HG03103 (cell line): ENCODE measurements at regions not wholly inside any gene's neighbourhood (a gene's known extent, or its start where the extent isn't known, plus 50 kb on each side); places are given as distances from the start of the nearest gene placed in this dataset.
"Not testable (repeated sequence)": the region's sequence is repeated elsewhere in the genome, so short reads cannot be mapped to it uniquely, and the experiment has no call there.

Experiments used
- ATAC-seq: cut with Tn5 transposase; IDR thresholded peaks from one replicate; pipeline ENCODE4 v1.9.1; 2021; ENCODE audit warnings: low read depth; ENCODE audit not compliant: unreplicated experiment

DNA sequence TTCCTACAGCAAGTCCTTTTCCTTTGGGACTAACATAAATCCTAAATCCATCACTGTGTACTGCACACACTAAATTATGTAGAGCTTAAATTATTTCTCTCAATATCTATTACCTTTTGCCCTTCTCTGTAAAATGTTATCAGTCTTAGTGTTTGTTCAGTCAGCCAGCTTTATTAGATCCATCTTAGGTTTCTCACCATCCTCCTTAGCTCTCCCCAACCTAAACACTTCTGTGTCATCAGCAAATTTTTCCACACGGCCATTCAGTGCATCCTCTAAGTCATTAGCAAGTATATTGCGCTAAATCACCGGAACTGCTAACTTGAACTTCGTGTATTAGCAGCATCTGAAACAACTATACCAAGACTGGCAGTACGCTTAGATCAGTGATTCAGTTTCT lies 142.1 kb upstream of the ZNF438 start:
- no peak for ATAC-seq

DNA sequence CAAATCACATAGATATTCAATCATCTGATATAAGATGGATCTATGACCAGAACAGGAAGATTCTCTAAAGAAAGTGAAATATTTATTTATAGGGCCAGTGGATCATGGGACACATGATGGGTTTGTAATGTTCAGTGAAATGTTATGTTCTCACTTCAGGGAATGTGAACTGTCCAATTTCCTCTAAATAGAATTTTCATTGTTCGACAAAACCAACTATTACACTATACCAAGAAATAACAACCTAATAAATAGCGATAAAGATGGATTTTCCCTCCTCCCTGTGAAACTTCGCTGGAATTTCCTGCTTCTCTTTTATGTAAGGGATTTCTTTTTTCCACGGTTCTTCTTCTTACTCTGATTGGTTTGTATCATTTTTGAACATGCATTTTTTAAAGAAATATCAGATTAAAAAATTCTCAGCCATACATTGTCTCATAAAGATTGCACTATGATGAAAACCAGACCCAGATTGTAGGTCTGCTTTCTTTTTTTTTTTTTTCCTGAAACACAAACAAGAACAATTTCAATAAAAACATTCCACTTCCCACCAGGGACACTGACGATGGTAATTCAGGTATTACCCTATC lies 139.8 kb upstream of the ZEB1 start:
- no peak for ATAC-seq

DNA sequence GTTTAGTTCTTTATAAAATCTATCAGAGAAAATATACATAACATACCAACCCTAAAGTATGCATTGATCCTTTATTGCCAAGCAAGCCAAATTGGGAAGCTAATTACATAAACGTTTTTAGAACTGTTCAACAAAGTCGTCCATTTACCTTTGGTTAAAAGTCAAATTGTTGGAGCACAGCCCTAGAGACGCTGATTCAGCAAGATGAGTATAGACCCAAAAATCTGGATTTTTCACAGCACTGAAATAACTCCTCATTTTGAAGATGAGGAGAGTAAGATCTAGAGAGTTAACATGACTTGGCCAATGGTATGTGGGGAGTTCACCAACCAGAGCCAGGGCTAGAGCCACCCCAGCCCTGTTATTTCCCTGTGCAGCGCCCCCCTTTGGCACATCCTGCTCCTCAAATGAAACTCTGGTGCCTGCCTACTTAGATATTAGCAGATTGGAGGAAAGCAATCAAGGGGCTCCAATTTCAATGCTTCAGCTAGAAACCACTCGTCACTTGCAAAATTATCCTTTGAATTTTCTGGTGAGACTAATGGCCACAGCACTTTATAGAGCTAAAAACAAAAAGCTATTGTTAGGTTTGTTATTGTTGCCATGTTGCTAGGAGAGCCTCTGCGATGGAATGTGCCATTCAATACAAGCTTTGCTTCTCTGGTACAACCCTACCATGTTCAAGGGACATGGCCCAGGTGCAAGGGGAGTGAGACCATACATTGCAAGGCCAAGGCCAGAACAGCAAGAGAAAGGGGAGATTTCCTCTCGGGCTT lies 132.6 kb upstream of the ZEB1 start:
- no peak for ATAC-seq

DNA sequence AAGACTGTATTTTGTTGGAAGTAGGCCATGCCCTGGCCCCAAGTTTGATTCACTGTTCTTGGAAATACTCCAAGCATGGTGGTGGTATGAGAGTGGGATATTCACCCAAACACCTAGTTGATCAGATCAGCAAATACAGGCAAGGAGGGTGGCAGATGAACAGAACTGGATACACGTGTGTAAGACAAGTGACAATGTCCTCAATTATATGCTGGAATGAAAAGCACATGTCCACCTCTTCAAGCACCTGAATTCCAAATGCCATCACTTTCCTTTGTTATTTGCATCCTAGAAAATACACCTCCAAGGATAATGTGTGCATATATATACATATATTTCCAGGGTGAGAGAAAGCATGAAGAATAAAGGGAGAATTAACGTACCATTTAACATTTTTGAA lies 131.8 kb upstream of the ZEB1 start:
- no peak for ATAC-seq

DNA sequence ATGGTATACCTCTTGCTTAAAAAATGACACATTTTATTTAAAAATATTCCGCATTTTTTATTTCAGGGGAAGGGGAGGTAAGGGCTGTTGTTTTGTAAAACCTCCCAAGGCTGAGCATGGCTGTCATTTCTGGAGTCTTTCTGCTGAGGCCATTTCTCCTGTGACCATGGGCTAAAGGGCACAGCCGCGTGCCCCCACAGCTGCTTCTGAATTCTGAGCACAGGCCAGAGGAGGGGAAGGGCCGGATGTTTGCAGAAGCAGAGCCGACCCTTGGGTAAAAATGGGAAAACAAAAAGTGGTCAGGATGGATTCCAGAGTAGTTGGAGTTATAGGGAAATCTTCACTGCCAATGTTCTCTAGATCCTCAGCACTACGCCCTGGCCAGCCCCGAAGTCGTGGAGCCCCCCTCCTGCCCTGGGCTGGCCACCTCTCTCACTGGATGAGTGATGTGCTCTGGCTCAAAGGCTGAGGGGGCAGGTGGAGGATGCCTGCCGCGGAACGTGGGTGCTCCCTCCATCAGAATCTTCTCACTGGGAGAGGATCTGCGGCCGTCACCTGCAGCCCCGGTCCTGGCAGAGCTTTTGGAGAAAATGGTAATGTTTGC lies 131.3 kb upstream of the ZEB1 start:
- no peak for ATAC-seq

DNA sequence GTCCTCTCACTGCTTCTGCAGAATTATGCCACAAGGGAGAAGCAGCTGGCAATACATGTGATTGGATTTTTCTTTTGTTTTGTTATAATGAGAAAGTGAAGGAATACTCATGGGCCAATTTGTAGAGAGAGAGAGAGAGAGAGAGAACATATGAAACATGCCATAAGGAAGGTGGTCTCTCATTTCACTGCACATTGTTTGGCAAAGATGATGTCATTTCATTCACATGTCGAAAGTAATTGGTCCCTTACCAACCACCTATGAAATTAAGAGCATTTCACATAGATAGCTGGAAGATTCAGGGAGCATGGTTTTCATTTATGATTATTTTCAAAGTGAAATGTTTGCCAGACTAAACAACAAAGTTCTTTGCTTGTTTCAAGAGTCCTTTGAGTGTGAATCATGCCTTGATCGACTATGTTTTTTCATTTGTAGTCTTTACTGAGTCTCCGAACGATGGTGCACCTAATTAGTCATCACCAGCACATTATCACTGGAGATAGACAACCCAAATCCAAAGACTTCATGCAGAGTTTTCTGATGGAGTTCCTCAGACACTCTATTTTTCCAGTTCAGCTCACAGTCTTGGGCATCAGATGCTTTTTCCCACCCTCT lies 130.1 kb upstream of the ZEB1 start:
- ATAC-seq: no peak

DNA sequence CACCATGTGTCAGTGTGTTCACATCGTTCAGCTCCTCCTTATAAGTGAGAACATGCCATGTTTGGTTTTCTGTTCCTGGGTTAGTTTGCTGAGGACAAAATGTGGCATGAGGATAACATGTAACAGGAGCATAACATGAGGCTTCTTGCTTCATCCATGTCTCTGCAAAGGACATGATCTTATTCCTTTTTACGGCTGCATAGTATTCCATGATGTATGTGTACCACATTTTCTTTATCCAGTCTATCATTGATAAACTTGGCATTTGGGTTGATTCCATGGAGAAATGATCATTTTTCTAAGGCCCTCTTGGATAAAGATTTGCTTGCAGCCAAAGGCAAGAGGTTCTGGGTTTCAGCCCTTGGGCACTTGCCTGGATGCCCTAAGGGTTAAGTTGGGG lies 128.5 kb upstream of the ZEB1 start:
- no peak for ATAC-seq

DNA sequence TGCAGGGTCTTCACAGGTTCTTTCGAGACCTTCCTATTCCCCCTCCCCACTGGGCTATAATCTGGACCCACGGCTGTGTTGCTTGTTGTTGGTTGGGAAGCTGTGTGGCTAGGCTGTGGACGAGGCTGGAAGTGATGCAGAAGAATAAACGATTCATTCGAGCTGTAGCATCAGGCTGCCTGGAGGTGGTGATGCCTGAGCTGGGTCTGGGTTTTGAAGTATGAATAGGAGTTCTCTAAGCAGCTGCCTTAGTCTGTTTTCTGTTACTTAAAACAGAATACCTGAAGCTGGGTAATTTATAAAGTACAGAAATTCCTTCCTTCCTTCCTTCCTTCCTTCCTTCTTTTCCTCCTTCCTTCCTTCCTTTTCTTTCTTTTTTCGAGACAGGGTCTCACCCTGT lies 126.5 kb upstream of the ZEB1 start:
- no peak for ATAC-seq

DNA sequence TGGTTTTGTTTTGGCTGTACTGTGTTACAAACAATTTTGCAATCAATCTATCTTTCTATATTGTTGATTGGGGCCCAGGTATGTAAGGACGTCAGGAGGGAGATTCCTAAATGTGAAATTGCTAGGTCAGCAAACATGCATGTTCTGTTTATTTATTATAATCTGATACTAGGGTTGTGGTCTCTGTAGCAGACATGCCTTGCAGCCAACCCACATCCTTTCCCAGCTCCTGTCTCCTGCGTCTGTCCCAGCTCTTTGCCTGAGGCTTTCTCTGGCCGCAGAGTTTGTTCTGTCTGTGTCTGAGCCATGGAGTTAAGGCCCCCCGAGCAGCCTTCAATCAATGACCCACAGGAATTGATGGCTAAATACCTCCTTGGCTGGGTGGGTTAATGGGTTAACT lies 124.0 kb upstream of the ZEB1 start:
- no peak for ATAC-seq

DNA sequence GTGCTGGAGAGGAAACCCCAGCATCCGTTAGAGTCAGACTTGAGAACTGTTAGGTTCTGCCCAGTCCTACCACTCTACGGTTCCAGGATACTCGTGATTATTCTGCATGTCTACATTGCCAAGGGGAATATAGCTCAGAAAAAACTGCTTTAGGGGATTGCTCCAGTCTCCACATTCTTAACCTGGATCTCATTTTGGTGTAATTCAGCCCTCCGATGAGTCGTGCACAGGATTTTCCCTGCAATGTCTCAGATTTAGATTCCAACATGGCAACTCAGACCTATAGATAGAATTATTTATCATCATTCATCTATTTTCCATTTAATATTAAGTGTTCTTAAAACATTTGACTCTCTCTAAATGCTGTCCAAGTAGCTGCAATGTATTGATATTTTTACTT lies 121.1 kb upstream of the ZEB1 start:
- no peak for ATAC-seq

DNA sequence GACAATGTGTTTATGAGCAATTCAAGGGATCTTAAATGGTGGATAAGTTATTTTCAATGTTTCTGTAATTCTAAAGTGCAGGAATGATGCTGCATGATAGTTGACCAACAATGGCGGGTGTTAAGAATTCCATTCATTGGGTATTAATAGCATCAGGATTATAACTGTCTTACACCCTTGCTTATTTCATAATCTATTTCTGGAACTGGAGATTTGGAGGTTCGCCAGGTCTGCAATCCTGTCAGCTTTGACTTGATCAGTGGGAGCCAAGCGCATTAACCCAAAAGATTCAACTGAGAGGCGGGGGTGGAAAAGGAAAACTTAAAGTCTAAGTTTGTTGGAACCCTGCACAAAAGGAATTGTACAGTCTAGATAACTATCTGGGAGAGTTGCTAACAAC lies 114.9 kb upstream of the ZEB1 start:
- no peak for ATAC-seq

DNA sequence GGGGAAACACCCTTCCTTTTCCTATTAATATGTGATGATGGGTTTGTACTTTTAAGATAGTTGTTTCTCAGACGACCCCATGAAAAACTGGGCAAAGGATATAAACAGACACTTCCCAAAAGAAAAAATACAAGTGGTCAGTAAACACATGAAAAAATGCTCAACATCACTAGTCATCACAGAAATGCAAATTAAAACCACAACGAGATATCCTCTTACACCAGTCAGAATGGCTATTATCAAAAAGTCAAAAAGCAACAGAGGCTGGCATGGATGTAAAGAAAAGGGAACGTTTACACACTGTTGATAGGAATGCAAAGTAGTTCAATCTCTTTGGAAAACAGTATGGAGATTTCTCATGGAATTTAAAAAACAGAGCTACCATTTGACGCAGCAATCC lies 111.4 kb upstream of the ZEB1 start:
- no peak for ATAC-seq

DNA sequence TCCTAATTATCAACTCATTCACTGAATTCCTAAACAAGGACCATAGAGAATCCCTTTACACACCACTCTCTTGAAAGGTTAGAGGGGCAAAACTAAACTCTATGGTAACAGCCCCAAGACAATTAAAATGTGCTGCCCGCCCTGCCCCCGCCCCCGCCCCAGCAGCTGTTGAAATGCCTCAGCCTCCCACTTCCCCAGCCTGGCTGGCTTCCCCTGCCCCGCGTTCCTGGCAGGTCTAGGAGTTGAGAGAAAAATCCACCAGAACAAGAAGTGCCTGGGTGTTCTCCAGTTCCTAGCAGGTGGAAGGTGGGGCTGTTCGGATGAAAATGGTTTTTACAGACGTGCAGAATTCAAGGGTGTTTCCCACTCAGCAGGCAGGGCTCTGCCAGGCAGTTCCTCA lies 109.5 kb upstream of the ZEB1 start:
- no peak for ATAC-seq

DNA sequence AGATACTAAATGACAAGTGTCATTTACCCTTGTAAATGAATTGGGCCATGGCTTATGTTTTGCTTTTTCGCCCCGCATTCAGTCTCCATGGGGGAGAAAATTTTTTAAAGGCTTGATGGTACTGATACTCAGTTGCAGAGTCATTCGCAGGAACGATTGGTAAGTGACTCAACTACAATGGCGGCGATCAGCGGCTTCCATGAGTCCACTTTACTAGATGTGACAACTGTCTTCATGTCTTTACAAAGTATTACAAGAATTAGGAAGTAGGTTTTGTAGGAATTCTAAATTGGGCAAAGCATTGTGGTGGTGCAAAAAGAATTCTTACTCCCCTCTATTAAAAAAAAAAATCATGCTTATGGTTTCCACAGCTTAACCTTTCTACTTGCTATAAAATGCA lies 108.8 kb upstream of the ZEB1 start:
- ATAC-seq: no peak

DNA sequence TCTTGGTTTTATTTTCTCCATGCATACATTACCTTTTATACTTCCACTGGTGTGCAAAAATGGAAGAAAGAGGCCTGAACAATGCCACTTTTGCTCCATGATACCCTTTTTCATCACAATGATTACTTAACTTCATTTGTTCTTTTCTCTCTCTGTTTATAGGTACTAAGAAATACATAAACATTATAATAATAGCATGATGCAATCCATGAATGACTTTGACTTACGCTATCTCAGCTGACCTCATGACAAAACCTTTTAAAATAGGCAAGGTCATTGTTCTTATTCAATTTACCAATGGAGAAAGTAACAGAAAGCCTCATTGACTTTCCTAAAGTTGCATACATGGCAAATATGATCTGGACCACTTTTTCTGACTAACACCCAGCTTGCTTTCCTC lies 105.1 kb upstream of the ZEB1 start:
- no peak for ATAC-seq

DNA sequence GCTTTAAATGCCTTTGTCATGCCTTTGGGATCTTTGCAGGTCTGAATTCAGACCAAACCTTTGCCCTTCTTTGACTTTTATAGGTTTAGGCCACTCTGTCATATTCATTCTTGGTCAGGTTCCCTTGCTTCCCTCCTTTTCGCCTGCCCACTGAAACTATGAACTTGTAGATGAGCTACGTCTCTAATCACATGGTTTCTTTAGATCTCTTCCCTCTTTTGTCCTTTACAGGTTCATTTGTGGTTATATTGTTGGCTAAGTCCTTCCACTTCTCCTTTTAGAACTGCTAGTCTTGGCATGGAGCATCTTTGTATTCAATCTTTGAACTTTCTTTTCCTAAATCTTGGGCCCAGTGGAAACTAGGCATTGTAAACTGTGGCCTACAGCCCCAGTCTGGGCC lies 104.0 kb upstream of the ZEB1 start:
- no peak for ATAC-seq

DNA sequence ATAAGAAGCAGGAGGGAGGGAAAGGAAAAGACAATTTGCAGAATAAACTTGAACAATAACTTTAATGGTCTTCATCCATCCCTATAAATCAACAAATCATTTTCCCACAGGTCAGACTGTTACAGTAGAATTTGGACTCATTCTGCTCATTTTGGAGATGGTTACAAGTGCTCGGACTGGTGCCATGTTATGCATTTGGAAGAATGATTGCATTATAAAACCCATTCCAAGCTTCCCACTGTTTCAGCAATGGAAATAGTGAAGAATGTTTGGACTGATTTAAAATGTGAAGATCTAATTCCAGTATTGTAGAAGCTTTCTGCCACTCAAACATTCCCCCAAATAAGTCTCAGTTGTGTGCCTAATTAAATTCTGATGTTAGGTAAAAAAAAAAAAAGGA lies 99.7 kb upstream of the ZEB1 start:
- no peak for ATAC-seq

DNA sequence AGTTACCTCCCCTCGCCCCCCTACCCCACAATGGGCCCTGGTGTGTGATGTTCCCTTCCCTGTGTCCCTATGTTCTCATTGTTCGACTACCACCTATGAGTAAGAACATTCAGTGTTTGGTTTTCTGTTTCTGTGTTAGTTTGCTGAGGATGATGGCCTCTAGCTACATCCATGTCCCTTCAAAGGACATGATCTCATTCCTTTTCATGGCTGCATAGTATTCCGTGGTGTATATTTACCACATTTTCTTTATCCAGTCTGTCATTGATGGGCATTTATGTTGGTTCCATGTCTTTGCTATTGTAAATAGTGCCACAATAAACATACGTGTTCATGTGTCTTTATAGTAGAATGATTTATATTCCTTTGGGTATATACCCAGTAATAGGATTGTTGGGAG lies 90.2 kb upstream of the ZEB1 start:
- ATAC-seq: not testable (repeated sequence)

DNA sequence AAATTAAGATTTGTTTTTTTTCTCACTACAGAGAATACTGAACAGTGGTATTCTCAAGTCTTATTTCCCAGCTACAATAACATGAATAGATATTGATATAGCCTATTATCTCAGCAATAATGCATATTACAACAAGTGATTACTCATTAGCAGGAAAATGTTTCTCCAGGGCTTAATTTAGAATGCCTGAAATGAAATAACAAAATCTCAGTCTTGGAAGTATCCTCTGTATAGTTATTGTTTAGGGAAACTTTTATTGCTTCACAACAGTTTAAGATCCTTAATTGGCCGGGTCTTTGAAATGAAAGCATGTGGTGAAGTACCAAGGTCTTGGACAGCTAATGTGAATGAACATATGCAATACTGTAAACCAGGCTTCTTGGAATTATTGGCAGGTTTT lies 79.1 kb upstream of the ZEB1 start:
- ATAC-seq: no peak

DNA sequence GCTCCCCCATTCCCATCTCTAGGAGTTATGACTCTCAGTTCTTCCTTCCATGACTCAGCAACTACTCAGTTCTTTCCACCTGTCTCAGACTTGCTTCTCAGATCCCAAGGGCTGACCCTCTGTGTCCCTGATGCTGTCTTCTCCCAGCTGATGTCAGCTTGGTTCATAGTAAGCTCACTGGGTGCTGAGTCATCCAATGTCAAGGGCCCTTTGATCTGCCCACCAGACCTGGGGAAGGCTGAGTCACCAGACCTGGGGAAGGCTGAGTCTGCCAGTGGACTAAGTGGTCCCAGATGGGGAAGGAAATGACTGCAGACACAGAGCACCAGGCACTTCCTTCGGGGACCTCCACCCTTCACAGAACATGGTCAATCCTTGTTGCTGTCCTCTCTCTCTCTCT lies 76.1 kb upstream of the ZEB1 start:
- no peak for ATAC-seq

DNA sequence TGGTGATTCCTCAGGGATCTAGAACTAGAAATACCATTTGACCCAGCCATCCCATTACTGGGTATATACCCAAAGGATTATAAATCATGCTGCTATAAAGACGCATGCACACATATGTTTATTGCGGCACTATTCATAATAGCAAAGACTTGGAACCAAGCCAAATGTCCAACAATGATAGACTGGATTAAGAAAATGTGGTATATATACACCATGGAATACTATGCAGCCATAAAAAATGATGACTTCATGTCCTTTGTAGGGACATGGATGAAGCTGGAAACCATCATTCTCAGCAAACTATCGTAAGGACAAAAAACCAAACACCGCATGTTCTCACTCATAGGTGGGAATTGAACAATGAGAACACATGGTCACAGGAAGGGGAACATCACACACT lies 67.9 kb upstream of the ZEB1 start:
- not testable (repeated sequence) for ATAC-seq

DNA sequence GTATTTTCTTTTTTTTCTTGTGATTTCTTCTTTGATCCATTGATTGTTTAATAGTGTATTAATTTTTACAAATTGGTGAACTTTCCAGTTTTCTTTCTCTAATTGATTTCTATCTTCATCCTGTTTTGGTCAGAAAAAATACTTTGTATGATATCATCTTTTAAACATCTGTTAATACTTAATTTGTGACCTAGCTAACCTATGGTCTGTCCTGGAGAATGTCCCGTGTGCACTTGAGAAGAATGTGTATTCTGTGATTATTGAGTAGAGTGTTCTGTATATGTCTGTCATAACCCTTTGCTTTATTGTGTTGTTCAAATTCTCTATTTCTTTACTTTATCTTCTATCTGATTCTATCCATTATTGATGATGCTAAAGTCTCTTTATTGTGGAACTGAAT lies 65.8 kb upstream of the ZEB1 start:
- no peak for ATAC-seq
